Endothelial cell of umbilical vein (primary cell): ENCODE measurements at regions not wholly inside any gene's neighbourhood (a gene's known extent, or its start where the extent isn't known, plus 50 kb on each side); places are given as distances from the start of the nearest gene placed in this dataset.

Experiments used
- CTCF ChIP-seq, 2 donors: IDR thresholded peaks; 1 replicate in 1 of 2; 2 replicates in 1 of 2; pipeline ENCODE4 v1.5.1; 2011; ENCODE audit warnings: low read length in 2 of 2, mild to moderate bottlenecking in 2 of 2, moderate library complexity in 2 of 2, control low read depth in 1 of 2, inconsistent platforms in 1 of 2, low read depth in 1 of 2; ENCODE audit not compliant: insufficient read depth in 1 of 2; ENCODE audit errors: extremely low read depth in 1 of 2
- EZH2 ChIP-seq: IDR thresholded peaks from 2 replicates; pipeline ENCODE4 v1.6.1; 2012; ENCODE audit warnings: borderline replicate concordance, low read depth, mild to moderate bottlenecking, moderate library complexity, low read length, inconsistent platforms; ENCODE audit not compliant: severe bottlenecking
- FOS ChIP-seq: IDR thresholded peaks from 2 replicates; pipeline ENCODE4 v1.6.1; 2011; ENCODE audit warnings: mild to moderate bottlenecking, low read length, moderate library complexity, borderline replicate concordance; ENCODE audit not compliant: insufficient read depth
- GATA2 ChIP-seq: IDR thresholded peaks from 2 replicates; pipeline ENCODE4 v1.7.0; 2011; ENCODE audit warnings: low read depth, mild to moderate bottlenecking, moderate library complexity, mixed read lengths, low read length; ENCODE audit not compliant: insufficient read length, insufficient read depth
- JUN ChIP-seq: IDR thresholded peaks from 2 replicates; pipeline ENCODE4 v1.6.1; 2011; ENCODE audit warnings: borderline replicate concordance, low read depth; ENCODE audit not compliant: insufficient read length, insufficient read depth
- MAX ChIP-seq: IDR thresholded peaks from 2 replicates; pipeline ENCODE4 v1.6.1; 2011; ENCODE audit not compliant: insufficient read depth, insufficient read length
- MYC ChIP-seq: IDR thresholded peaks from one replicate; pipeline ENCODE4 v1.6.1; 2011; ENCODE audit warnings: mild to moderate bottlenecking, low read depth, low read length
- POLR2A ChIP-seq: IDR thresholded peaks from 2 replicates; pipeline ENCODE4 v1.6.1; 2012; ENCODE audit warnings: low read depth, mild to moderate bottlenecking, control low read depth, low read length
- POLR2AphosphoS5 ChIP-seq: IDR thresholded peaks from 2 replicates; pipeline ENCODE4 v1.6.1; 2012; ENCODE audit warnings: low read depth, mild to moderate bottlenecking, control low read depth, low read length, moderate library complexity; ENCODE audit not compliant: insufficient read depth

- TF ChIP-seq CTCF (IDR thresholded peaks at IDR 0.05; ENCODE audit: extremely low read depth in 1 of 2, insufficient read depth in 1 of 2, low read depth in 1 of 2, low read length in 2 of 2) (no peak), POLR2AphosphoS5 (no peak), POLR2A (no peak), EZH2 (no peak), MYC (no peak), MAX (no peak), GATA2 (no peak), JUN (no peak), FOS (no peak)
Observed at GRCh38 chr15:95267481-95267880, 1036.1 kb downstream of the MCTP2 start.
